DMS 273 treated with DMSO at 0.1 percent for 48 hours (cell line): ENCODE measurements at regions not wholly inside any gene's neighbourhood (a gene's known extent, or its start where the extent isn't known, plus 50 kb on each side); places are given as distances from the start of the nearest gene placed in this dataset.

Source experiments
- DNase-seq: peaks from one replicate; lab custom pipeline; 2025; lab: John Stamatoyannopoulos, UW

DNA sequence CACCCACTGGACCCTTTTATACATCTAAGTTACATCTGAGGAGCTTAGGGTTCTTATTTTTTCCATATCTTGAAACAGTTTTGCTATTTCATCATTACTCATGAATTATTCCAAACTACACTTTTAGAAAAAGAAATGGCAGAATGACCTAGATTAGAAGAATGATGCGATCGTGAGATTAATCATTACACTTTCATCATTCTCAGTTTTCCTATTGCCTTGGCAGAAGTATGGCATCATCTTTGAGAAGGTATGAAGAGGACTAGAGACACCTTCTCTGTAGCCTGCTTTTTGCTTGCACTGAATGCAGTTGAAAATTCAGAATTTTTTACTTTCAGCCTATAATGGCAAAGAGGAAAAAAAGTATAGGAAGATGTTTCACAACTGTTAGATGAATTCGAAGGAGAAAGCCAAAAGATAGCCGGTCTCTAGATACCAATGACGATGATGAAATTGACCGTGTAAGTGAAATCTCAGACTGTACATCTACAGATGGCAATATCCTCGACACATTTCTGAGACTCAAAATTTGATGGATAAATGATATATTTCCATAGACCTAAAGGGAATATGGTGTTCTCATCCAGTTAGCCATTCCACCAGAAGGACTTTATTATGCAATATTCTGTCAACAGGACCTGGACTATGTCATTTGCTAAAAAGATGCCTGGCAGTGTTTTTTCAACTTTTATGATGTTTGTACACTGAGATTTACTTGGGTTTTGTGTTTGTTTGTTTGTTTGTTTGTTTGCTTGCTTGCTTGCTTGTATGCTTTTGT is 191.8 kb downstream of the TOMM20 start:
- DNase-seq = no peak

DNA sequence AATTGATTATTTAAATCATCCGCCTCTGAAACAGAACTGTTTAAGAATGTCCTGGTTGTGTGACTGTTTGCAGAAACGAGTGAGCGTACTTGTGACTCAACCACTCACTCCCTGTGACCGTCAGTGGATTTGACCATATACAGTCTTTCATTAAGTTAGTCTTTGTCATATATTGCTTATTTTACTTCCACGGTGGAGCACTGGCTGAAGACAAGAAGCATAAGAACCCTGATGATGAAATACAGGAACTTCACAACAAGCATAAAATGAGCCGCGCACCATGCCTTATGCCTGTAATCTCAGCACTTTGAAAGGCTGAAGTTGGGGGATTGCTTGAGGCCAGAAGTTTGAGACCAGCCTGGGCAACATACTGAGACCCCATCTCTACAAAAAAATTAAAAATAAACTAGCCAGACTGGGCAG is 194.0 kb downstream of the TOMM20 start:
- no peak for DNase-seq

DNA sequence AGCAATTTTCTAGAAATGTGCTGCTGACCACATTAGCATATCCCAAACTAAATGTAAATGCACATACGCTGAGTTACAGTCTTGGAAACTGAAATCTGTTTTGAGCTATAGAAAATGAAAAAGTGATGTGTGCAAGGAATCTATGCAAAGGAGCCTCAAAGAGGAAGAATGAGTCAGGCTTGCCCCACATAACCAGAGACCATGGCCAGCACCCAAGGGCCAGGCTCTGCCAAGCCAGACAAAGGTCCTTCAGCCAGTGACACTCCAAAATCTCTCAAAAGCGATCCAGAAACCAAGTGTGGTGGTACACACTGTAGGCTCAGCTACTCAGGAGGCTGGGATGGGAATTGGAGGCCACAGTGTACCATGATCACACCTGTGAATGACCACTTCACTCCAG is 195.2 kb downstream of the TOMM20 start:
- DNase-seq = no peak

DNA sequence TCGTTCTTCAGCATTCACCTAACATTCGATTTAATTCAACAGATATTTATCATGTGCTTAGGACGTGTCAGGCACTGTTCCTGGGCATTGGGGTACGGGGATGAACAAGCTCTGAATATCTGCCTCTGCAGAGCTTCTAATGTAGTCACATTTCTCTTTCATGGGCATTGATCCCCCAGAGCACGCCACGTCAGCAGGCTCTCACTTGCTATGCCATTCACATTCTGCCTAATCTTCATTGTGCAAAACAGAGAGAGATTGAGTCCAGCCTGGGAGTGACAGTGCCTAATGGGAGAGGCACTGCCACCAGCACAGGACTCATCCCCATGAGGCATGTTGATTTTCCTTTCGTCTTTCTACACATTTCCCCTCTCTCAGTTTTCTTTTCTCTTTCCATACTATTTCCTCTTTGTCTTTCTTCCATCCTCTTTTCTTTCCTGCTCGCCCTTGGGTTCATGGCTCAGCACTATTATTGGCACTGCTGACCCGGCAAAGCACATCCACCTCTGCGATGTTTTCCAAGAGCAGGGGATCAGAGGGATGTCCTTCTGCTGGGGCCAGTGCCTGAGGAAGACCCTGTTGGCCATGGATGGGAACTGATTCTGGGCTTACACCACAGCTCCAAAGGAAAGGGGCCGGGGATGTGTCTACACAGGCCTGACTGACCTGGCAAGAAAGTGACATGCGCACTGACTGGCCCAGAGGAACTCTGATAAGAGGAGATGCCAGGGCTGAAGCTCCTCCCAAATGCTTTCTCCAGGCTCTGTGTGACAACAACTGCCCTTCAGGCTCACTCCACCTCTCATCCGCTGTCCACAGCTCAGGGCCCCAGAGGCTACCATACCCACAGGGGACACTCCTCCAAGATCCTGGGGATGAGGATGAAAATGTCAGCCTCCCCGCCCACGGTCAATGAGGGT is 195.9 kb downstream of the TOMM20 start:
- DNase-seq = no peak

DNA sequence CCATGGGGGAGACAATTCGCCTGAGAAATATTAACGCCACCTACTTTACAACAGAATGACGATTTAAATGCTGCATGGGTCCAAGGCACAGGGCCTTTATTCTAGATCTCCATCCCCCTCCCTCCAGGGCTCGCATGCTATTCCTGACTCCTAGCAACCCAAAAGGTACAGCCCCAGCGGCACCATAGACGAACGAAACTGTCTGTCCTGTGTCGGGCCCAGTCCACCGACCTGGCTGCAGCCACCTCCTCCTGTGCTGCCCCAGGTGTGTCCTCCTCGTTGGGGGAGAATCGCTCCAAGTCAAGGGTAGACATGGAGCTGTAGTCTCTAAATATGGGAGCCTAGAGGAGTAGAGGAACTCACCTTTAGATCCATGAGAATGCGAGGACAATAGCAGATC is 196.5 kb downstream of the TOMM20 start:
- no peak for DNase-seq

DNA sequence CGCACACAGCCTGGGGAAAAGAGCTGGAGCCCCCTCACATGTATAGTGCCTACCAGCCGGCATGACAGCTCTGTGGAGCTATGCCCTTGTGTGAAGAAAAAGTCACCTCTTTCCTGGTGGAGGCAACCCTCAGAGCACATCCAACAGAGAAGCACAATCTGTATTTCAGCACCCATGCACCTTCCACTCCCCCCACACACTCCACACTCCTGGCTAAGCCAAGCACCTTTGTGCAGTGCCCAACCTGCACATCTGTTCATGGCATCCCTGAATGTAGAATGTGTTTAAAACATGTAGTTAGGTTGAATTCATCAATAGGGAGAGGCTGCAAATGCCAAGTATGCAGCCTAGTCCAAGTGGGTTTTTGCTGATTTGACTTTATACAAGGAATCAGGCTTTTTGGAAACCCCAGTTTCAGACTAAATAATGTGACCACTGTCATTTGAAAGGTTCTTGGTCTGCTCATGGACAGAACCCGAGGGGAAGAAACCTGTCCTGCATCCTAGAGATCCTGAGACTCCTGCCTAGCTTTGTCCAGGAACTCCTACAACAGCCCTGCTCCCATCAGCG is 197.1 kb downstream of the TOMM20 start:
- DNase-seq = no peak

DNA sequence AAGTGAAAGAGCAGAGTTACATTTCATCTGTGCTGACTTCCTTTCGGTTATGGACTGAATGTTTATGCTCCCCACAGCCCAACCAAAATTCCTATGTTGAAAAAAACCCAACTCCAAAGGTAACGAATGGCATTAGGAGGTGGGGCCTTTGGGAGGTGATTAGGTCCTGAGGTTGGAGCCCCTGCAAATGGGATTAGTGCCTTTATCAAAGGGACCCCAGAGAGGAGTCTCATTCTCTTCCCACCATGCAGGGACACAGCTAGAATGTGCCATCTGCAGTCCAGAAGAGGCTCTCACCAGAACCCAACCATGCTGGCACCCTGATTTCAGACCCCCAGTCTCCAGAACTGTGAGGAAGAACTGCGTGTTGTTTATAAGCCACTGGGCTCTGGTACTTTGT is 199.3 kb downstream of the TOMM20 start:
- DNase-seq = no peak

DNA sequence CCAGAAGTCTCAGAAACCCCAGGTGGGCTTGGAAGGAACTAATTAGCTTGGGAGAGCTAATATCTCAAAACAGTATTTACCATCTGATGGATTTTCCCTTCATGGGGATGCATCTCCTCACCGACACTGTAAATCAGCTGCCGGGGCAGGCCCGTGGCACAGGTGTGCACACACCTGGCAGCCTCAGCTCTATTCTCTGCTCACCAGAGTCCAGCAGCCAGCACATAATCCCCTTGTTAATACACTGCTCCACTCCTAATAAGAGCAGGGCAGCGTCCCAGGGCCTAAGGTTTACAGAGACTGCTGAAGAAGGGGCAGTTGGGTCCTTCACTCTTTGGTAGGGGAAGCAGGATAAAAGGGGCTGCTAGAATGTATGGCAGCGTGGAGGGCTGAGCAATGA is 200.0 kb downstream of the TOMM20 start:
- DNase-seq = no peak

DNA sequence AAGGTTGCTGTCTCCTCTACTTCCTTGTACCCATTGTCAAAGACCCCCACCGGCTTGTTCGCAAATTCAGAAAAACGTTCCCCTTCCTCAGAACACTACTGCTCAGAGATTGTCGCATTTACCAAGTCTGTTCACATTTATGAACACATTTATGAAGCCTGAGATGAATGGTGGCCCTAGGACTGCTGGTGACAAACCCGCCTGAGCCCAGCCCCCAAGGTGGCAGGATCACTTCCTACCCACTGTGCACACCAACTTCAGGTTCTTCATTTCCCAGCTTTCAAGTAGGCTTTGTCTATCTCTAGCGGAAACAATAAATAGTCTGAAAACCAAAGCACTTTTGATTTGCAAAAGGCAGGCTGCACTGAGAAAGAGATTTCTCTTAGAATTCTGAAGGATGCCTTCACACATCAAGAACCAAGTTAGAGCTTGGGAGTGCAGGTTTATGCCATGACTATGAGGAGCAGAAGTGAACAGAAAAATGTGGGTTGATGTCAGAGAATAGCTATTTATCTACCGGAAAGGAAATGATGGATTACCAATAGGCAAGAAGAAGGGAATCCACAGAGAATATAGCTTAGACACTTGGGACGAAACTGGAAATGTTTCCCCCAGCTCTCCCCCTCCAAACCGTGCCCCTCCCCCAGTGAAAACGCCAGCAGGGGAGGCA is 200.5 kb downstream of the TOMM20 start:
- DNase-seq = no peak

DNA sequence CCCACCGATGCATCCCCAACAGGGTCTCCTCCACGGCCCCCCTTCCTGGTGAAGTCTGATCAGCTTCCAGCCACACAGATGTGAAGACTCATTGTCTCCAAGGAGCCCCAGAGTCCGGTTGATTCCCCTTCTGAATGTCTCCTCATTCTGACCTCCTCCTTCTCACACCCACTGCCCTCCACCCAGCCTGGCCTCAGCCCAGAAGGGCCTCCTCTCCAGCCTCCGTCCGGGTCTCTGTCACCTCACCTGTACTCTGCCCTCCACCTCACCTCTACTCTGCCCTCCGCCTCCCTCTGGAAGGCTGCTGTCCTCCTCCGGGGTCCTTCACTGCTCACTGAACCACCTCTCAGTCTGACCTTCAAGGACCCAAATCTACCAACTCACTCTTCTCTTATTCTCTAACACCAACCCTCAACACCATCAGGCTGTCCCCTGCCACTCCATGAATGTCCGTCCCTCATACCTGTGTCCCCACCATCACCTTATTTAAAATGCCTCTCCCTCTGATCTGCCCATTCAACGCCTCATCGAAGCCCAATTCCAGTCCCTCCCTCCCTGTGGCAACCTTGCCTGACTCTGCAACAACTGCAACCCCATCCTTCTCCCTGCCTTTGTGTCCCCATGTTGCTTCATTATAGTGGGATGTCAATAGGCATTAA is 201.2 kb downstream of the TOMM20 start:
- DNase-seq = no peak

DNA sequence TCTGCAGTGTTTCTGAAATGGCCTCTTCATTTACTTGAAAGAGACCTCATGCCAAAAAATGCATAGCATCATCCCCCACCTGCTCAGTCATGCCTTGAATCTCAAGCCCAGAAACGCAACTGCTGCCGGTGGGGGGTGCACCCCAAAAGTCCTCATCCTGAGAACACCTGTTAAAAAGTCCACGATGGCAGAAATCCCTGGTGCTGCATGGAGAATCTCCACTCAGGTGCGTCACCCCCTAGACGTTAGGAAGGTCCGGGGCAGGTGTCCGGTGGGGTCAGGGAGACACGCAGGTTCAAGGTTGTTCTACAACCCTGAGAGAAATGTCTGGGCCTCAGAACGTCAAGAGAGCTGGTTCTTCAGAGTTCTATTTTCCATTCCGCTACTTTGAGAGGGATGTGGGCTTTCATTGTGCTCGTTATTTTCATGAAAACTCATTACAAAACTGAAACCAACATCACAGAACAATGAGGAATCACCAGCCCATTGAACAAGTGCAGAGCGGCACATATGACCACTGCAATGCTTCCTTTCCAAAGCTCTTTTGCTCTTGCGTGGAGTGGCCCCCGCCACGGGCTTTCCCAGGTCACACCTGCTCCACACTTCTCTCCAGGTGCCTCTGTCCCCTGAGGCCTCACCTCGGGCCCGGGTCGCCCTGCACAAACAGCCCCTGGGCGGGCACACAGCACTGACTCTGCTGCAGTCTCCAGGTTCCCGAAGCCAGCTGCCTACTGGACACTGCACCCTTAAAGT is 201.9 kb downstream of the TOMM20 start:
- DNase-seq = no peak

DNA sequence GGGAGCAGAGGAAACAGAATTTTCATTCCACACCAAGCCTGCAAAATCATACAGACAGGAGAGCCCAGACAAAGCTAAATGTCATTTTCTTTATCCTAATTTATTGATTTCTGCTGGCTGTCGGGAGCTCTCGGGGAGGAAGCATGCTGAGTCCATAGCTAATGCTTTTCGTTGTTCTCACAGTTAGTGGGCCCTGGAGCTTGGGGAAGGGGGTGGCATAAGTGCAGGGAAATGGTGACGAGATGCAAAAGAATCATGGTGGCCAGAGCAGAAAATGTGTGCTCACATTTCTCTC is 202.4 kb downstream of the TOMM20 start:
- DNase-seq = no peak

DNA sequence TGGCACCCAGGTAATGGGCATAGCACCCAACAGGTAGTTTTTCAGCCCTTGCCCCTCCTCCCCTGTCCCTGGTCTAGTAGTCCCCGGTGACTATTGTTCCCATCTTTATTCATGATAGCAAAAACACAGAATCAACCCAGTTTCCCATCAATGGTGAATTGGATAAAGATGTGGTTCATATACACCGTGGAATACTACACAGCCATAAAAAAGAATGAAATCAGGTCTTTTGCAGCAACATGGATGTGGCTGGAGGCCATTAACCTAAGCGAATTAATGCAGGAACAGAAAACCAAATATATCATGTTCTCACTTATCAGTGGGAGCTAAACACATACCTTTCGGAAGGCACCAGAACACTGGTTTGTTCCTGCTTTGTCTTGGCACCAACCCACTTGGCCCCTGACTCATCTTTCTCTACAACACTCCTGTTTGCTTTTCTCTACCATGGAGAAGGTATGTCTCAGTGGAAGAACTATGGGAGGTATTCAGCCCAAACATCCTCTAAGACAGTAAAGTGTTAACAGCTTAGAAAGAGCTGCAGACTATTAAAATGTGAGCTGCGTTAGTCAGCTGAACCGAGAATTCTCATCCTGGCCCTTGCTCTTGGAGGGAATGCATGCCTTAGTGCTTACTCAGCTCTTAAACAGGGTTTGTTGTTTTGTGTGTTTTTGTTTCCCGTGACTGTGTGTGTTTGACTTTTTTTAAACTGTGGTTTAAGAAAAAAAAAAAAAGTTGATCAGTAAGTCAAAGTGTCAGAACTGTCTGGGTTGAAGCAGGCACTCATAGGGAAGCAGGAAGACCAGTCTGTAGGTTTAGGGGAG is 203.0 kb downstream of the TOMM20 start:
- no peak for DNase-seq

DNA sequence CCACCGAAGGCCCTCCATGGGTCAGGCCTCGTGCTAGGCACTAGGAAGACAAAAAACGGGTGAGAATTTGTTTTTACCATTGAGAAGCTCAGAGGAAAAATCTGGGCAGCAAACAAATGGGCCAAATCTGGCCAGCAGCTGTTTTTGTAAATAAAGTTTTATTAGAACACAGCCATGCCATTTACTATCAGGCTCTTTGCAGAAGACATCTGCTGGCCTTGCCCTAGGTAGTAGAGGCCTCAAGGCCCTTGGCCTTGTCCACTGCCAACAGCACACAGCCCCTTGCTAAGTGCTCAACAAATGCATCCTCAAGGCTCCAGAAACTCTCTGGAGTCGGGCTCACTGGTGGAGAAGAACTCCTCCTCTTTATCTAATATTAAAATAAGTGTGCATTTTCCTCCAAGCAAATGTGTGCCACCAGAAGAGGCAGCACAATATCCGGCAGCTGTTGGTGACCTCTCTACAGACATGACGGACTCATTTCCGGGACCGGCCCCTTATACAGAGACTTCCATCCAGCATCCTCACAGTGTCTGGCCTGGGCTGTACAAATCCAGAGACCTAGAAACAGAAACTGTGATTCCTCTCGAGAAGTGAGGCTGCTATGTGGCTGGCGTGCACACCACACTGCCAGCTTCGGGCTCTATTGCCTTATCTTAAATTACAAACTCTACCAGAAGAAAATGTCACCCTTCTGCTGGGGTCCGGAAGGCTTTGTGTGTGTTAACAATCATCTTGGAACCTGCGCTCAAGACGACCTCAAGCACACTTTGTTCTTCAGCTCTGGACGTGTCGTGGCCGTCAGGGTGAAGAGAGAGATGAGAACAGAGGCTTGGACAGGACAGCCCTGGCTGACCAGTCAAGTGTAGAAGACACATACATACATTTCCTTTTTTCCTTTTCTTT is 203.9 kb downstream of the TOMM20 start:
- DNase-seq = no peak

DNA sequence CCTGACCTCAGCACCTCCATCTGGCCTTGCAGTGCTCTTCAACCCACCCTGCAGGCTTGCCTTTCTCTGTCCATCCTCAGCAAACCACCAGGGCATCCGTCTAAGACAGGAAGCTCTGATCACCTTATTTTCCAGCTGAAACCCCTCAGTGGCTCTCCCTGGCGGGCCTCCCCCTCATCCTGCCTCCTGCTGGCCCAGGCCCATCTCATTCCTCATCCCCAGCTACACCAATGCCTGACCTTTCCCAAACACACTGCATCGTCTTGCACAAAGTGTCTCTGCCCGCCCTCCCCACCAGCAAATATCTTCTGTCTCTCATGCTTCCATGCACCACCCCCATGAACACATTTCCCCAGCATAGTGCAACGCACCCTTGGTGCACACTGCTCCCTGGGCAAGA is 205.0 kb downstream of the TOMM20 start:
- no peak for DNase-seq

DNA sequence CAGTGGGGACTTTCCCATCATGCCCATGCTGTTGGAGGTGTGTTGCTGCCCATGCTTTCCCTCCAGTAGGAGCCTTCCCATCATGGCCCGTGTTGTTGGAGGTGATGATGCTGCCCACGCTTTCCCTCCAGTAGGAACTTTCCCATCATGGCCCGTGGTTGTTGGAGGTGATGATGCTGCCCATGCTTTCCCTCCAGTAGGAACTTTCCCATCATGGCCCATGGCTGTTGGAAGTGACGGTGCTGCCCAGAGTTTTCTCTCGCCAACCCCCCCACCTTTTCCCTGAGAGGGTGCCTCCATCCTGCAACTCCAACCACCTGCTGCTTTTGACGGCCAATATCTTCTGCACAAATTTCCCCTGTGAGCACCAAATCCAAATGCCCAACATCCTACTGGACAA is 205.7 kb downstream of the TOMM20 start:
- no peak for DNase-seq

DNA sequence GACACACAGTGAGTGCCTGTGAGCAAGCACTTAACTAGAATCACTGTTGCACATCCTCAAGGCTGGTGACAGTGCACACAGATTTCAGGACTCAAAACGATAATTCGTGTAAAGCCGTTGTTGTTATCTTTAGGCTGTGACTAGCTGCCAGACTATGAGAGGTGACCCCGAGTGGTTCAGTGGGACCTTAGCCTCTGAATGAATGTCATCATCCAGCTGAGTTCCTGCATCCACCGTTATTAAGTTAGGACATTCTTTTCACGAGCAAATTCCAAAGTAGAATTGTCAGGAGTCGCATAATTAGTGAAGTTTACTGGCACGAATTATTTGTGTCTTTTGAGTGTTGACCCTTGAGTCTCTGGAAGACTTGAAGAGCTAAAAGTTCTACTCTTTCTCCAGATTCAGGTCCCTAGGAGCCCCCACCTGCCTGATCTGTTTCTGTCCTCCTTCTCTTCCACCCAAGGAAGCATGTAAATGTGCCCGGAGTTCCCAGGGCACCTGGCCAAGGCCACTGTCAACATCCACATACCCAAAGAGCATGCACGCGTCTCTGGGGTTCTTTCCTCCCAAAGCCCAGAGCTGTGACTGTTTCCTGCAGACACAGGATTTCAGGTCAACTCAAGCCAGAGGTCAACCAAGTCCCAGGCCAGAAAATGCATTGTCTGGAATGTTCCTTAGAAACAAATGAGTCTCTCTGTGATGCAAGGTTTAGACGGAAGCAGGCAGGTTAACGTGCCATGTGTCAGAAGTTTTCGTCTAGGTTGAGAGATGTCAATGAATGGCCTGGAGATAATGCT is 207.2 kb downstream of the TOMM20 start:
- no peak for DNase-seq

DNA sequence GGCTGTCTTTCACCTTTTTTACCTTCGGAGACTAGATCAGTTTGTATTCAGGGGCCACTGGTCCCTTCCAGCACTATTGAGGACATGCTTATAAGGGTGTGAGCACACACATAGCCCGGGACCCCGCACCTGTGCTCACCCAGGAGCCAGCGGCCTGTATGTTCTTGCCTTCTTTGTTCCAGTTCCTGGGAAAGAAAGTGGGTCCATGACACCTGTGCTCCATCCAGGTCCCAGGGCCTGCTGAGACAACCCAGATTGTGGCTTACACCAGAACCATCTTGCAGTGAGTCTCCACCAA is 207.8 kb downstream of the TOMM20 start:
- no peak for DNase-seq
